ENCODE measurements at regions not wholly inside any gene's neighbourhood (a gene's known extent, or its start where the extent isn't known, plus 50 kb on each side); places are given as distances from the start of the nearest gene placed in this dataset.

DNA sequence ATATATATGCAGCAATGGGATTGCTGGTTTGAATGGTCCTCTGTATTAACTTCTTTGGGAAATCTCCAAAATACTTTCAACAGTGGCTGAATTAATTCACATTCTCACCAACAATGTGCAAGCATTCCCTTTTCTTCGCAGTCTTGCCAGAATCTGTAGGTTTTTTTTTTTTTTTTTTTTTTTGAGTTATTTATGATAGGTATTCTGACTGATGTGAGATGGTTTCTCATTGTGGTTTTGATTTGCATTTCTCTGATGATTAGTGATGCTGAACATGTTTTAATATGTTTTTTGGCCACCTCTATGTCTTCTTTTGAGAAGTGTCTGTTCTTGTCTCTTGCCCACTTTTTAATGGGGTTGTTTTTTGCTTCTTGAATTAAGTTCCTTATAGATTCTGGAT, 2041.5 kb upstream of the PCDH20 start:
- TF ChIP-seq, protein P1, sequence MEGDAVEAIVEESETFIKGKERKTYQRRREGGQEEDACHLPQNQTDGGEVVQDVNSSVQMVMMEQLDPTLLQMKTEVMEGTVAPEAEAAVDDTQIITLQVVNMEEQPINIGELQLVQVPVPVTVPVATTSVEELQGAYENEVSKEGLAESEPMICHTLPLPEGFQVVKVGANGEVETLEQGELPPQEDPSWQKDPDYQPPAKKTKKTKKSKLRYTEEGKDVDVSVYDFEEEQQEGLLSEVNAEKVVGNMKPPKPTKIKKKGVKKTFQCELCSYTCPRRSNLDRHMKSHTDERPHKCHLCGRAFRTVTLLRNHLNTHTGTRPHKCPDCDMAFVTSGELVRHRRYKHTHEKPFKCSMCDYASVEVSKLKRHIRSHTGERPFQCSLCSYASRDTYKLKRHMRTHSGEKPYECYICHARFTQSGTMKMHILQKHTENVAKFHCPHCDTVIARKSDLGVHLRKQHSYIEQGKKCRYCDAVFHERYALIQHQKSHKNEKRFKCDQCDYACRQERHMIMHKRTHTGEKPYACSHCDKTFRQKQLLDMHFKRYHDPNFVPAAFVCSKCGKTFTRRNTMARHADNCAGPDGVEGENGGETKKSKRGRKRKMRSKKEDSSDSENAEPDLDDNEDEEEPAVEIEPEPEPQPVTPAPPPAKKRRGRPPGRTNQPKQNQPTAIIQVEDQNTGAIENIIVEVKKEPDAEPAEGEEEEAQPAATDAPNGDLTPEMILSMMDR (IDR thresholded peaks at IDR 0.05): no peak
- no peak for TF ChIP-seq ZFX (IDR thresholded peaks at IDR 0.05; ENCODE audit: borderline replicate concordance)

Measured in 22Rv1 (cell line).